OCI-M2 (cell line): ENCODE measurements at regions not wholly inside any gene's neighbourhood (a gene's known extent, or its start where the extent isn't known, plus 50 kb on each side); places are given as distances from the start of the nearest gene placed in this dataset.

Experiments
- DNase-seq: peaks from one replicate; lab custom pipeline; 2025; ENCODE audit not compliant: unreplicated experiment; lab: John Stamatoyannopoulos, UW

GRCh38 chr3:105013657-105014056 lies 353.1 kb upstream of the ALCAM start:
- DNase-seq, result no peak

GRCh38 chr3:105014631-105015030 lies 352.1 kb upstream of the ALCAM start:
- no peak for DNase-seq

GRCh38 chr3:105022813-105023212 lies 343.9 kb upstream of the ALCAM start:
- DNase-seq, result no peak

- no peak for DNase-seq
Measured at GRCh38 chr3:105030211-105030610, 336.5 kb upstream of the ALCAM start.

- no peak for DNase-seq
Measured at GRCh38 chr3:105032541-105032940, 334.2 kb upstream of the ALCAM start.

GRCh38 chr3:105033081-105033480 lies 333.6 kb upstream of the ALCAM start:
- no peak for DNase-seq

- no peak for DNase-seq
Measured at GRCh38 chr3:105039004-105039403, 327.7 kb upstream of the ALCAM start.

- DNase-seq, result no peak
Measured at GRCh38 chr3:105040026-105040622, 326.6 kb upstream of the ALCAM start.

- DNase-seq, result no peak
Measured at GRCh38 chr3:105042586-105042985, 324.1 kb upstream of the ALCAM start.

- no peak for DNase-seq
Measured at GRCh38 chr3:105051111-105051510, 315.6 kb upstream of the ALCAM start.

GRCh38 chr3:105051972-105052371 lies 314.7 kb upstream of the ALCAM start:
- no peak for DNase-seq

GRCh38 chr3:105062853-105063252 lies 303.9 kb upstream of the ALCAM start:
- DNase-seq, result no peak

- DNase-seq, result no peak
Measured at GRCh38 chr3:105065895-105066839, 300.5 kb upstream of the ALCAM start.

- no peak for DNase-seq
Measured at GRCh38 chr3:105067361-105067760, 299.3 kb upstream of the ALCAM start.

GRCh38 chr3:105077060-105077822 lies 289.5 kb upstream of the ALCAM start:
- no peak for DNase-seq

GRCh38 chr3:105083945-105084344 lies 282.8 kb upstream of the ALCAM start:
- no peak for DNase-seq

- DNase-seq, result no peak
Measured at GRCh38 chr3:105085506-105085905, 281.2 kb upstream of the ALCAM start.

GRCh38 chr3:105093371-105094252 lies 273.1 kb upstream of the ALCAM start:
- DNase-seq, result no peak

GRCh38 chr3:105094588-105094987 lies 272.1 kb upstream of the ALCAM start:
- DNase-seq, result no peak

- no peak for DNase-seq
Measured at GRCh38 chr3:105096071-105096470, 270.6 kb upstream of the ALCAM start.

GRCh38 chr3:105101603-105102002 lies 265.1 kb upstream of the ALCAM start:
- no peak for DNase-seq
